ENCODE measurements at regions not wholly inside any gene's neighbourhood (a gene's known extent, or its start where the extent isn't known, plus 50 kb on each side); places are given as distances from the start of the nearest gene placed in this dataset.

DNA sequence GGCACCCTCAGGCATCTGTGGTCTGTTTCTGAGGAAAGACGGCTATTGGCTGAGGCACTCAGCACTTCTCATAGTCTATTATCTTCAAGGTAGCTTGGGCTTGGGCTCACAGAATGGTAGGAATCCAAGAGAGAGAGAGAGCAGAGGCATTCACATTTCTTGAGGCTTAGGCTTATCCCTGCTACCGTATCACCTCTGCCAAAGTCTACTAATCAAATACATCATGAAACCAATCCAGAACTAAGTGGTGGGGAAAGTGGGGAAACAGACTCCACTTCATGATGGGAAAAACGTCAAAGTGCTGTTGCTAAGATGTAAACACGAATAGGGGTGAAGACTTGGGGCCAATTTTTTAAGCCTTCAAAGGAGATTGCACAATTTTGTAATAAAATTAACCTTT is 271.1 kb upstream of the SEMA3D start:
- no peak for TF ChIP-seq MYC (IDR thresholded peaks at IDR 0.05; ENCODE audit: low read depth, low read length)
- no peak for TF ChIP-seq MYC (CRISPR knock-in tag; IDR thresholded peaks at IDR 0.05; ENCODE audit: borderline replicate concordance, low read depth)
- TF ChIP-seq, protein P1, sequence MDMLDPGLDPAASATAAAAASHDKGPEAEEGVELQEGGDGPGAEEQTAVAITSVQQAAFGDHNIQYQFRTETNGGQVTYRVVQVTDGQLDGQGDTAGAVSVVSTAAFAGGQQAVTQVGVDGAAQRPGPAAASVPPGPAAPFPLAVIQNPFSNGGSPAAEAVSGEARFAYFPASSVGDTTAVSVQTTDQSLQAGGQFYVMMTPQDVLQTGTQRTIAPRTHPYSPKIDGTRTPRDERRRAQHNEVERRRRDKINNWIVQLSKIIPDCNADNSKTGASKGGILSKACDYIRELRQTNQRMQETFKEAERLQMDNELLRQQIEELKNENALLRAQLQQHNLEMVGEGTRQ (CRISPR knock-in tag; IDR thresholded peaks at IDR 0.05) = no peak
- TF ChIP-seq GTF2F1 (IDR thresholded peaks at IDR 0.05; ENCODE audit: low read depth, low read length) = no peak
- TF ChIP-seq HCFC1 (IDR thresholded peaks at IDR 0.05; ENCODE audit: low read depth, low read length) = no peak
- no peak for TF ChIP-seq FOXK2 (conservative IDR thresholded peaks at IDR 0.05 in 1 of 2, IDR thresholded peaks at IDR 0.05 in 1 of 2; ENCODE audit: low read depth in 2 of 2)
- TF ChIP-seq, protein P2, sequence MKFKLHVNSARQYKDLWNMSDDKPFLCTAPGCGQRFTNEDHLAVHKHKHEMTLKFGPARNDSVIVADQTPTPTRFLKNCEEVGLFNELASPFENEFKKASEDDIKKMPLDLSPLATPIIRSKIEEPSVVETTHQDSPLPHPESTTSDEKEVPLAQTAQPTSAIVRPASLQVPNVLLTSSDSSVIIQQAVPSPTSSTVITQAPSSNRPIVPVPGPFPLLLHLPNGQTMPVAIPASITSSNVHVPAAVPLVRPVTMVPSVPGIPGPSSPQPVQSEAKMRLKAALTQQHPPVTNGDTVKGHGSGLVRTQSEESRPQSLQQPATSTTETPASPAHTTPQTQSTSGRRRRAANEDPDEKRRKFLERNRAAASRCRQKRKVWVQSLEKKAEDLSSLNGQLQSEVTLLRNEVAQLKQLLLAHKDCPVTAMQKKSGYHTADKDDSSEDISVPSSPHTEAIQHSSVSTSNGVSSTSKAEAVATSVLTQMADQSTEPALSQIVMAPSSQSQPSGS (CRISPR knock-in tag; IDR thresholded peaks at IDR 0.05) = no peak
- no peak for TF ChIP-seq KLF6 (CRISPR knock-in tag; IDR thresholded peaks at IDR 0.05; ENCODE audit: borderline replicate concordance)
- TF ChIP-seq, protein P3, sequence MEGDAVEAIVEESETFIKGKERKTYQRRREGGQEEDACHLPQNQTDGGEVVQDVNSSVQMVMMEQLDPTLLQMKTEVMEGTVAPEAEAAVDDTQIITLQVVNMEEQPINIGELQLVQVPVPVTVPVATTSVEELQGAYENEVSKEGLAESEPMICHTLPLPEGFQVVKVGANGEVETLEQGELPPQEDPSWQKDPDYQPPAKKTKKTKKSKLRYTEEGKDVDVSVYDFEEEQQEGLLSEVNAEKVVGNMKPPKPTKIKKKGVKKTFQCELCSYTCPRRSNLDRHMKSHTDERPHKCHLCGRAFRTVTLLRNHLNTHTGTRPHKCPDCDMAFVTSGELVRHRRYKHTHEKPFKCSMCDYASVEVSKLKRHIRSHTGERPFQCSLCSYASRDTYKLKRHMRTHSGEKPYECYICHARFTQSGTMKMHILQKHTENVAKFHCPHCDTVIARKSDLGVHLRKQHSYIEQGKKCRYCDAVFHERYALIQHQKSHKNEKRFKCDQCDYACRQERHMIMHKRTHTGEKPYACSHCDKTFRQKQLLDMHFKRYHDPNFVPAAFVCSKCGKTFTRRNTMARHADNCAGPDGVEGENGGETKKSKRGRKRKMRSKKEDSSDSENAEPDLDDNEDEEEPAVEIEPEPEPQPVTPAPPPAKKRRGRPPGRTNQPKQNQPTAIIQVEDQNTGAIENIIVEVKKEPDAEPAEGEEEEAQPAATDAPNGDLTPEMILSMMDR (IDR thresholded peaks at IDR 0.05 in 2 of 3, conservative IDR thresholded peaks at IDR 0.05 in 1 of 3; ENCODE audit: insufficient read depth in 2 of 3, low read depth in 1 of 3, low read length in 3 of 3) = no peak
- no peak for TF ChIP-seq TCF3 (CRISPR knock-in tag; IDR thresholded peaks at IDR 0.05)
- no peak for TF ChIP-seq POLR2AphosphoS2 (IDR thresholded peaks at IDR 0.05; ENCODE audit: low read length)
- no peak for TF ChIP-seq YY1 (IDR thresholded peaks at IDR 0.05; ENCODE audit: borderline replicate concordance in 1 of 3, control insufficient read depth in 1 of 3, extremely low read depth in 1 of 3, insufficient read depth in 3 of 3, insufficient read length in 1 of 3, insufficient replicate concordance in 2 of 3, low read depth in 1 of 3, low read length in 2 of 3)
- TF ChIP-seq GATAD2A (IDR thresholded peaks at IDR 0.05) = no peak
- TF ChIP-seq CREB1 (IDR thresholded peaks at IDR 0.05) = no peak
- TF ChIP-seq CREB1 (CRISPR knock-in tag; IDR thresholded peaks at IDR 0.05) = no peak

All from K562 (cell line).